NCI-H2029 (cell line): ENCODE measurements at regions not wholly inside any gene's neighbourhood (a gene's known extent, or its start where the extent isn't known, plus 50 kb on each side); places are given as distances from the start of the nearest gene placed in this dataset.
"Not testable (repeated sequence)": the region's sequence is repeated elsewhere in the genome, so short reads cannot be mapped to it uniquely, and the experiment has no call there.

Experiments
- DNase-seq: peaks from one replicate; lab custom pipeline; 2025; lab: John Stamatoyannopoulos, UW

GRCh38 chrX:52585892-52586291 lies 68.8 kb downstream of the SSX7 start:
- DNase-seq = no peak

- no peak for DNase-seq
Measured at GRCh38 chrX:52577464-52578173, 60.8 kb upstream of the XAGE1B start.

GRCh38 chrX:52576946-52577345 lies 60.1 kb upstream of the XAGE1B start:
- DNase-seq = no peak

GRCh38 chrX:52576474-52576873 lies 59.6 kb upstream of the XAGE1B start:
- DNase-seq = no peak

- peak; percentile 13 for DNase-seq
Measured at GRCh38 chrX:52574416-52575275, 57.8 kb upstream of the XAGE1B start.

- not testable (repeated sequence) for DNase-seq
Measured at GRCh38 chrX:52568146-52568545, 51.3 kb upstream of the XAGE1B start.
